ENCODE measurements at regions not wholly inside any gene's neighbourhood (a gene's known extent, or its start where the extent isn't known, plus 50 kb on each side); places are given as distances from the start of the nearest gene placed in this dataset.

DNA sequence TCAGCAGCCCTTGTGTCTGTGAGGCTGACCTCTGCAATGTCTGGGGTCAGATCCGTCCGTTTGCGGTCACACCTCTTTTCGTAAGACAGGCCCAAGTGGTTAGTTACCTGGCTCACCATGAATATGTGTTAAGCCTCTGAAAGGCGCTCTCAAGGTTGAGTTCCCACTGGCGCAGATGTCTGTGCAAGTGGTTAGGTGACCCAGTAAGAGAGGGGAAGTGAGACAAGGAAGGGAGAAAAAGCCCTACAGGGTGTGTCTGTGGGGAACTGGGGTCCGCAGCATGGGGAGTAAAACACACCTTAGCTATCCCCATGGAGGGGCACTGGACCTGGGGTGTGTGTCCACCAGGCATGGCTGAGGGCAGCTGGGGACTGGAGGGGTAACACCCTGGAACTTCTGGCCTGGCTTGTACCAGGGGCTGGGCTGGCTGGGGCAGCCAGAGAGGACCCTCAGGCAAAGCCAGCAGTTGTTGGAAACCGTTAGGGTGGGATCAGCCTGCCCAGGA lies 391.6 kb upstream of the PROK2 start:
- no peaks in the 10 kb centered on the region for H3K9me3 ChIP-seq (ENCODE audit: low read depth, low read length, poor library complexity, severe bottlenecking)
- ChIA-PET CTCF (no interaction called here), POLR2A (ENCODE audit: low non-redundant PET) (no interaction called here)
- no peaks in the 10 kb centered on the region for H3K27me3 ChIP-seq (replicated peaks; ENCODE audit: insufficient read depth, low read depth, low read length, poor library complexity)
- H3K27ac ChIP-seq (ENCODE audit: low read depth, low read length, poor library complexity, severe bottlenecking) = no peak overlapping the region
- H3K4me1 ChIP-seq (ENCODE audit: insufficient read depth, low read length, poor library complexity, severe bottlenecking) = no peaks in the 10 kb centered on the region
- no peak for DNase-seq (ENCODE audit: low spot score)
- no peak overlapping the region for H3K4me3 ChIP-seq (ENCODE audit: low read depth, low read length, poor library complexity, severe bottlenecking)
- no TSS peak for BruUV-seq (replicated peaks)
- intact Hi-C loops (cut with micrococcal nuclease; ENCODE audit: unreplicated experiment) = no loop called here
- H3K36me3 ChIP-seq (ENCODE audit: insufficient read depth, low read length, poor library complexity, severe bottlenecking) = no peaks in the 10 kb centered on the region
- no peak for TF ChIP-seq EZH2 (IDR thresholded peaks at IDR 0.05; ENCODE audit: borderline replicate concordance, low read depth, low read length, poor library complexity, severe bottlenecking)
- no peak for TF ChIP-seq CTCF (conservative IDR thresholded peaks at IDR 0.05; ENCODE audit: low read depth, low read length)

GRCh38 chr3:72175296-72175858 lies 390.4 kb upstream of the PROK2 start:
- Histone ChIP-seq H3K27ac (ENCODE audit: low read depth, low read length, poor library complexity, severe bottlenecking) (no peak overlapping the region), H3K27me3 (replicated peaks; ENCODE audit: insufficient read depth, low read depth, low read length, poor library complexity) (no peaks in the 10 kb centered on the region), H3K4me1 (ENCODE audit: insufficient read depth, low read length, poor library complexity, severe bottlenecking) (no peaks in the 10 kb centered on the region), H3K36me3 (ENCODE audit: insufficient read depth, low read length, poor library complexity, severe bottlenecking) (no peaks in the 10 kb centered on the region), H3K9me3 (ENCODE audit: low read depth, low read length, poor library complexity, severe bottlenecking) (no peaks in the 10 kb centered on the region), H3K4me3 (ENCODE audit: low read depth, low read length, poor library complexity, severe bottlenecking) (no peak overlapping the region)
- intact Hi-C loops (cut with micrococcal nuclease; ENCODE audit: unreplicated experiment) = no loop called here
- CTCF ChIA-PET = no interaction called here
- no peak for TF ChIP-seq CTCF (conservative IDR thresholded peaks at IDR 0.05; ENCODE audit: low read depth, low read length)
- no peak for TF ChIP-seq EZH2 (IDR thresholded peaks at IDR 0.05; ENCODE audit: borderline replicate concordance, low read depth, low read length, poor library complexity, severe bottlenecking)
- POLR2A ChIA-PET (ENCODE audit: low non-redundant PET) = no interaction called here
- no peak for DNase-seq (ENCODE audit: low spot score)
- BruUV-seq (replicated peaks) = no TSS peak

GRCh38 chr3:72174890-72175289 lies 389.9 kb upstream of the PROK2 start:
- DNase-seq (ENCODE audit: low spot score) = no peak
- POLR2A ChIA-PET (ENCODE audit: low non-redundant PET) = no interaction called here
- Histone ChIP-seq H3K4me1 (ENCODE audit: insufficient read depth, low read length, poor library complexity, severe bottlenecking) (no peaks in the 10 kb centered on the region), H3K27me3 (replicated peaks; ENCODE audit: insufficient read depth, low read depth, low read length, poor library complexity) (no peaks in the 10 kb centered on the region), H3K4me3 (ENCODE audit: low read depth, low read length, poor library complexity, severe bottlenecking) (no peak overlapping the region), H3K9me3 (ENCODE audit: low read depth, low read length, poor library complexity, severe bottlenecking) (no peaks in the 10 kb centered on the region), H3K27ac (ENCODE audit: low read depth, low read length, poor library complexity, severe bottlenecking) (no peak overlapping the region), H3K36me3 (ENCODE audit: insufficient read depth, low read length, poor library complexity, severe bottlenecking) (no peaks in the 10 kb centered on the region)
- no peak for TF ChIP-seq CTCF (conservative IDR thresholded peaks at IDR 0.05; ENCODE audit: low read depth, low read length)
- no peak for TF ChIP-seq EZH2 (IDR thresholded peaks at IDR 0.05; ENCODE audit: borderline replicate concordance, low read depth, low read length, poor library complexity, severe bottlenecking)
- no TSS peak for BruUV-seq (replicated peaks)
- CTCF ChIA-PET = no interaction called here
- intact Hi-C loops (cut with micrococcal nuclease; ENCODE audit: unreplicated experiment) = no loop called here
